Activated CD4-positive, alpha-beta T cell treated with anti-CD3 and anti-CD28 coated beads, Interleukin-2, Interleukin-6, amounts not matched to agents 100 ng/mL and 50 ng/mL, durations not matched to agents 16 hours and 8 hours (primary cell): ENCODE measurements at regions not wholly inside any gene's neighbourhood (a gene's known extent, or its start where the extent isn't known, plus 50 kb on each side); places are given as distances from the start of the nearest gene placed in this dataset.
"Not testable (repeated sequence)": the region's sequence is repeated elsewhere in the genome, so short reads cannot be mapped to it uniquely, and the experiment has no call there.

Experiments
- DNase-seq: peaks from one replicate; pipeline ENCODE4 v3.0.0-alpha.2; 2020

GRCh38 chr13:18236528-18236815 is 945.2 kb downstream of the TUBA3C start:
- DNase-seq, result no peak

GRCh38 chr13:18235756-18236527 is 945.7 kb downstream of the TUBA3C start:
- no peak for DNase-seq

DNA sequence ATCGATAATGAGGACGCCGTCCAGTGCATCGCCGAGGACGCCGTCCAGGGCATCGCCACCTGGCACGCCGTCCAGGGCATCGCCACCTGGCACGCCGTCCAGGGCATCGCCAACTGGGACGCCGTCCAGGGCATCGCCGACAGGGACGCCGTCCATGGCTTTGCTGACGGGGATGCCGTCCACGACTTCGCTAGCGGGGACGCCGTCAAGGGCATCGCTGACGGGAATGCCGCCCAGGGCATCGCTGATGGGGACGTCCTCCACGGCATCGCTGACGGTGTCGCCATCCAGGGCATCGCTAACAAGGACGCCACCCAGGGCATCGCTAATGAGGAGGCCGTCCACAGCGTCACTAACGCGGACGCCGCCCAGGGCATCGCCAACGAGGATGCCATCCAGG is 946.5 kb downstream of the TUBA3C start:
- DNase-seq, result no peak

DNA sequence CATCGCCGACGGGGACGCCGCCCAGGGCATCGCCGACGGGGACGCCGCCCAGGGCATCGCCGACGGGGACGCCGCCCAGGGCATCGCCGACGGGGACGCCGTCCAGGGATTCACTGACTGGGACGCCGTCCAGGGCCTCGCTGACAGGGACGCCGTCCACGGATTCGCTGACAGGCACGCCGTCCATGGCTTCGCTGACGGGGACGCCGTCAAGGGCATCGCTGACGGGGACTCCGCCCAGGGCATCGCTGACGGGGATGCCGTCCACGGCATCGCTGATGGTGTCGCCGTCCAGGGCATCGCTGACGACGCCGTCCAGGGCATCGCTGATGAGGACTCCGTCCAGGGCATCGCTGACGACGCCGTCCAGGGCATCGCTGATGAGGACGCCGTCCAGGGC is 947.2 kb downstream of the TUBA3C start:
- DNase-seq, result not testable (repeated sequence)

DNA sequence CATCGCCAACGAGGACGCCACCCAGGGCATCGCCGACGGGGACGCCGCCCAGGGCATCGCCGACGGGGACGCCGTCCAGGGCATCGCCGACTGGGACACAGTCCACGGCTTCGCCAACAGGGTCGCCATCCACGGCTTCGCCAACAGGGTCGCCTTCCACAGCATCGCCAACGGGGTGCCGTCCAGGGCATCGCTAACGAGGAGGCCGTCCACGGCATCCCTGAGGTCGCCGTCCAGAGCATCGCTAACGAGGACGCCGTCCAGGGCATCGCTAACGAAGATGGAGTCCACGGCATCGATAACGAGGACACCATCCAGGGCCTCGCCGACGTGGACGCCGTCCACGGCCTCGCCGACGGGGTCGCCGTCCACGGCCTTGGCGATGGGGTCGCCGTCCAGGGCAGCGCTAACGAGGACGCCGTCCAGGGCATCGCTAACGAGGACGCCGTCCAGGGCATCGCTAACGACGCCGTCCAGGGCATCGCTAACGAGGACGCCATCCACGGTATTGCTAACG is 947.8 kb downstream of the TUBA3C start:
- no peak for DNase-seq

- no peak for DNase-seq
Observed at GRCh38 chr13:18232994-18233782, 948.4 kb downstream of the TUBA3C start.

DNA sequence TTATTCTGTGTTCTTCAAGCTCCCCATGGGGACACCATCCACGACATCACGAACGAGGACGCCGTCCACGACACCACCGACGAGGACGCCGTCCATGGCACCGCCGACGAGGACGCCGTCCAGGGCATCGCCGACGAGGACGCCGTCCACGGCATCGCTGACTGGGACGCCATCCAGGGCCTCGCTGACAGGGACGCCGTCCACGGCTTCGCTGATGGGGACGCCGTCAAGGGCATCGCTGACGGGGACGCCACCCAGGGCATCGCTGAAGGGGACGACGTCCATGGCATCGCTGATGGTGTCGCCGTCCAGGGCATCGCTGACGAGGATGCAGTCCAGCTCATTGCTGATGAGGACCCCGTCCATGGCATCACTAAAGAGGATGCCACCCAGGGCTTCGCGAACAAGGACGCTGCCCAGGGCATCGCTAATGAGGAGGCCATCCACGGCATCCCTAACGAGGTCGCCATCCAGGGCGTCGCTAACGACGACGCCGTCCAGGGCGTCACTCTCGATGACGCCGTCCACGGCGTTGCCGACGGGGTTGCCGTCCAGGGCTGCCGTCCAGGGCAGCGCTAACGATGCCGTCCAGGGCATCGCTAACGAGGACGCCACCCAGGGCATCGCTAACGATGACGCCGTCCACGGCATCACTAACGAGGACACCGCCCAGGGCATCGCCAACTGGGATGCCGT is 949.2 kb downstream of the TUBA3C start:
- DNase-seq, result no peak

GRCh38 chr13:18224411-18224810 is 957.2 kb downstream of the TUBA3C start:
- not testable (repeated sequence) for DNase-seq

DNA sequence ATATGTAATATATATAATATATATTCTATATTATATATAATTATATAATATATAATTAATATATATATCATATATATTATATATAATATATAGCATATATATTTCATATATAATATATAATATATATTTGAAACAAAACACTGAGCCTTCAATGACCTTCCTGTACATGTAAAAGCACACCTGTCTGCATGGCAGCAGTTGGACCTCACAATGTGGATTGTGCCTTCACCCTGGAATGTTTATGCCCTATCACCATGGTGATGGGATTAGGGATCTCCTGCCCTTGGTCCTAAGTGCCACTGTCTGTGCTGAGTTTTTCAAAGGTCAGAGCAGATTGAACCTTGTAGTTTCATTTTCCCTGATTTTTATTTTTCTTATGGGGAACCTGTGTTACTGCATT is 966.9 kb downstream of the TUBA3C start:
- DNase-seq, result not testable (repeated sequence)

DNA sequence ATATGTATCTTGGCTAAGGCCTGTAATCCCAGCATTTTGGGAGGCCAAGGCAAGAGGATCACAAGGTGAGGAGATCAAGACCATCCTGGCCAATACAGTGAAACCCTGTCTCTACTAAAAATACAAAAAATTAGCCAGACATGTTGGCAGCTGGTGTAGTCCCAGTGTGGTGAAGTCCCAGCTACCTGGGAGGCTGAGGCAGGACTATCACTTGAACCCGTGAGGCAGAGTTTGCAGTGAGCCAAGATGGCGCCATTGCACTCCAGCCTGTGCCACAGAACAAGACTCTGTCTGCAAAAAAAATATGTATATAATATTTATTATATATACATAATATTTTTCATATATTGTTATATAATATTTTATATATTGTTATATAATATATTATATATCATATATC is 968.1 kb downstream of the TUBA3C start:
- DNase-seq, result not testable (repeated sequence)

DNA sequence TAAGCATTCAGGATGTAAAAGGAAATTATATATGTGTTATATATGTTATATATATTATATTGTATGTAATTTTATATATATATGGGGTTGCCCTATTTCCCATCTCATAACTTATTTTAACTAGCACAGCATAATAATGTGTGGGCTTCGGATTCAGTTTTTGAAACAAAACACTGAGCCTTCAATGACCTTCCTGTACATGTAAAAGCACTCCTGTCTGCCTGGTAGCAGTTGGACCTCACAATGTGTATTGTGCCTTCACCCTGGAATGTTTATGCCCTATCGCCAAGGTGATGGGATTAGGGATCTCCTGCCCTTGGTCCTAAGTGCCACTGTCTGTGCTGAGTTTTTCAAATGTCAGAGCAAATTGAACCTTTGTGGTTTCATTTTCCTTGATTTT is 968.8 kb downstream of the TUBA3C start:
- no peak for DNase-seq

GRCh38 chr13:18211752-18212560 is 969.7 kb downstream of the TUBA3C start:
- peak; percentile 34 for DNase-seq

DNA sequence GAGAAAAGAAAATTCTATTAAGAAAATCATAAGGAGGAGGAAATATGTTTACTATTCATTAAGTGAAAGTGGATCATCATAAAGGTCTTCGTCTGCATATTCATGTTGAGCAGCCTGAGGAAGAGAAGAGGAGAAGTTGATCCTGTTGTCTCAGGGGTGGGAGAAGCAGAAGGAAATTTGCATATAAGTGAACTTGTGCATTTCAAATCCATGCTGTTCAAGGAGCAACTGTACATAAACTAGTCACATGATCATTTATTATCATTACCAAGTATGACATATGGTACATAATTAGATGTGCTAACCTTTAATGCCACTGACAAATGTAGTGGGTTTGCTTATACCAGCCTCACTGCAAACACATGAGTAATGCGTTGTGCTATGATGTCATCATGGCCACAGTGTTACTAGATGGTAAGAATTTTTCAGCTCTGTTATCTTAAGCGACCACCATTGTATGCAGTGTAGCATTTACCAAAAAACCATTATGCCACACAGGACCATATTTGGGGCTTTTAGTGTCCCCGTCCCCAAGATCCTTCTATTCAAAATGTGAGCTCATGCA is 976.9 kb downstream of the TUBA3C start:
- not testable (repeated sequence) for DNase-seq

DNA sequence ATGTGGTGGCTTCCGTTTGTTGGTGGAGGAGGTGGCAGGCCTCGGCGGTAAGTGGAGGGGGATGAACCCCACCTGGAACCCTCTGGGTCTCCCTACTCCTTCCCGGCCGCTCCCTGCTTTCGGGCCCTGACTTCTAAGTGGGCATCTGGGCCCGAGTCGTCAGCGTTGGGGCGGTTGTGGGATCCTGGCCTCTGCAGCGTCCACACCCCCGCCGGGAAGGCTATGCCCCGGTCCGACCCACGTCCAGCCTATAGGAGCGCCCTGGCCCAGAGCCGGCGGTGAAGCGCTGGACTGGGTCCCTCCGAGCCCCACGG is 986.3 kb downstream of the TUBA3C start:
- DNase-seq, result not testable (repeated sequence)

DNA sequence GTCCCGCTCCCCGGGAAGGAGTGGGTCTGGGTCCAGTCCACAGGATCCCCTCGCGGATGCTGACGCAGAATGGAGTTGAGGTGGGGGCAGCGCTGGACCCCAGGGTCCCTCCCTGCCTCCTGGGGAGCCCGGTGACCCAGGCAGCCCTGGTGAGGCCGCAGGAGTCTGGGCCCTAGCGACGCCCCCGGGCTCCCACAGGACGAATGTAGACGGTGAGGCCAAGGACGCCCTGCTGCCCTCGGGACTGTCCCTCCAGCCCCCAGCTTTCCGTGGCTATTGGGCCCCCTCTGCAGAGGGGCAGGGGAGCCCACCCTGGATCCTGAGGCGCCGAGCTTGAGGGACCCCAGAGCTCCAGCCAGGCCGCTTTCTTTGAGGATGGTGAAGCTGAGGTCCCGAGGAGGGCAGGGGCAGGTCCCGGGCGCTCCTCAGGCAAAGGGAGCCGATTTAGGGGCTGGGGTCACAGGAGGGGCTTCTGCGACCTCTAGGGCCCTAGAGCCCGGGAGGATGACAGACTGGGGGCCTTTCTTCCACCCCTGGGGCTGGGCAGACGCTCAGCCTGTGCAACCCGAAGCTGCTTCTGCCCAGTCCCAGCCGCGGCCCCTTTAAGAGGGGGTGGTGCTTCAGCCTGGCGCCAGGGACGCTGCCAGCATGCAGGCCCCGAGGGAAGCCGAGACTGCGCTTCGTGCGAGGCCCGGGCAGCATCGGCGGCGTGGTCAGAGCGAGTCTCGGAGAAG is 986.8 kb downstream of the TUBA3C start:
- DNase-seq, result not testable (repeated sequence)

GRCh38 chr13:18194104-18194503 is 987.5 kb downstream of the TUBA3C start:
- DNase-seq, result not testable (repeated sequence)
